Hepatocyte (in vitro differentiated cells): ENCODE measurements at regions not wholly inside any gene's neighbourhood (a gene's known extent, or its start where the extent isn't known, plus 50 kb on each side); places are given as distances from the start of the nearest gene placed in this dataset.

ENCODE experiments used
- EZH2 ChIP-seq: fragments of 200-600 bp; sonication (generic); IDR thresholded peaks from 2 replicates; pipeline ENCODE4 v1.6.1; 2016; ENCODE audit warnings: antibody characterized with exemption, mild to moderate bottlenecking, borderline replicate concordance
- EZH2phosphoT487 ChIP-seq: fragments of 200-600 bp; sonication (generic); IDR thresholded peaks from one replicate; pipeline ENCODE4 v1.6.1; 2018; ENCODE audit warnings: antibody characterized with exemption, mild to moderate bottlenecking, low read depth, moderate library complexity; ENCODE audit not compliant: unreplicated experiment, severe bottlenecking
- TF ChIP-seq, protein P1 (sequence below): fragments of 200-600 bp; sonication (generic); IDR thresholded peaks from 2 replicates; pipeline ENCODE4 v1.5.1; 2016; ENCODE audit warnings: antibody characterized with exemption, mild to moderate bottlenecking; ENCODE audit not compliant: poor library complexity

GRCh38 chr7:120110169-120110568, 162.8 kb upstream of the KCND2 start:
- TF ChIP-seq, protein P1, sequence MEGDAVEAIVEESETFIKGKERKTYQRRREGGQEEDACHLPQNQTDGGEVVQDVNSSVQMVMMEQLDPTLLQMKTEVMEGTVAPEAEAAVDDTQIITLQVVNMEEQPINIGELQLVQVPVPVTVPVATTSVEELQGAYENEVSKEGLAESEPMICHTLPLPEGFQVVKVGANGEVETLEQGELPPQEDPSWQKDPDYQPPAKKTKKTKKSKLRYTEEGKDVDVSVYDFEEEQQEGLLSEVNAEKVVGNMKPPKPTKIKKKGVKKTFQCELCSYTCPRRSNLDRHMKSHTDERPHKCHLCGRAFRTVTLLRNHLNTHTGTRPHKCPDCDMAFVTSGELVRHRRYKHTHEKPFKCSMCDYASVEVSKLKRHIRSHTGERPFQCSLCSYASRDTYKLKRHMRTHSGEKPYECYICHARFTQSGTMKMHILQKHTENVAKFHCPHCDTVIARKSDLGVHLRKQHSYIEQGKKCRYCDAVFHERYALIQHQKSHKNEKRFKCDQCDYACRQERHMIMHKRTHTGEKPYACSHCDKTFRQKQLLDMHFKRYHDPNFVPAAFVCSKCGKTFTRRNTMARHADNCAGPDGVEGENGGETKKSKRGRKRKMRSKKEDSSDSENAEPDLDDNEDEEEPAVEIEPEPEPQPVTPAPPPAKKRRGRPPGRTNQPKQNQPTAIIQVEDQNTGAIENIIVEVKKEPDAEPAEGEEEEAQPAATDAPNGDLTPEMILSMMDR, result no peak
- TF ChIP-seq EZH2 (no peak), EZH2phosphoT487 (no peak)
